Cardiac fibroblast (primary cell): ENCODE measurements at regions not wholly inside any gene's neighbourhood (a gene's known extent, or its start where the extent isn't known, plus 50 kb on each side); places are given as distances from the start of the nearest gene placed in this dataset.

Experiments
- DNase-seq, 2 donors: peaks; one replicate each; pipeline versions ENCODE4 v3.0.0 to v3.0.0-alpha.2; 2010; ENCODE audit warnings: low read depth in 2 of 2
- H3K4me3 ChIP-seq, 2 donors: replicated peaks in 1 of 2; 1 replicate in 1 of 2; 2 replicates in 1 of 2; pipeline ENCODE4 v1.5.1; 2011; ENCODE audit warnings: low read depth in 2 of 2, low read length in 2 of 2, mild to moderate bottlenecking in 2 of 2, moderate library complexity in 1 of 2
- CTCF ChIP-seq: IDR thresholded peaks from one replicate; pipeline ENCODE4 v1.5.1; 2011; ENCODE audit warnings: low read depth, mild to moderate bottlenecking, low read length, inconsistent platforms

- H3K4me3 ChIP-seq: no peak overlapping the region
- no peak for DNase-seq
- TF ChIP-seq CTCF: no peak
Observed at GRCh38 chr5:103724271-103724670, 161.7 kb upstream of the NUDT12 start.

DNA sequence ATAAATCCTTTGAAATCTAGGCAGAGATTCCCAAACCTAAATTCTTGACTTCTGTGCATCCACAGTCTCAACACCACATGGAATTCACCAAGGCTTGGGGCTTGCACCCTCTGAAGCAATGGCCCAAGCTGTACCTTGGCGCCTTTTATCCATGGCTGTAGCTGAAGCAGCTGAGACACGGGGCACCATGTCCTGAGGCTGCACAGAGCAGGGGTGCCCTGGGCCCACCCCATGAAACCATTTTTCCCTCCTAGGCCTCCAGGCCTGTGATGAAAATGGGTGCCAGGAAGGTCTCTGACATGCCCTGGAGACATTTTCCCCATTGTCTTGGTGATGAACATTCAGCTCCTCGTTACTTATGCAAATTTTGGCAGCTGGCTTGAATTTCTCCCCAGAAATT, 158.6 kb upstream of the NUDT12 start:
- no peak for DNase-seq
- TF ChIP-seq CTCF: no peak
- no peak overlapping the region for H3K4me3 ChIP-seq

DNA sequence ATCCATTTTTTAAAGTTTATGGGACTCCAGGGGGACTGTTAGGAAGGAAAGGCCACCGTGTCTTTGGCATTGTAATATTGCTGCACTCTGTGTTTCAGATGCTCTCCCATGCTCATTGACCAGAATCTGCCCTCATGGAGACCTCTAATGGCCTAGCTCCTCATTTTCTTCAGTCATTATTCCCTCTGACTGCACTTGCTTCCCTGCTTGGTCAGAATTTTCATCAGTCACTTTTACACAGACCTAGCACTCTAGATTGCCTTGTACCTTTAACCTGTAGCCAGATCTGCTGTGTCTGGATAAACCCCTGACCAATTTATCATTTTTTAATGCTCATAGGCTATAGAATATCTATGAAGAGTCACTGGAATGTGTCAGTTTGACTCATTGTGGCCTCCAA, 155.5 kb upstream of the NUDT12 start:
- DNase-seq: no peak
- H3K4me3 ChIP-seq: no peak overlapping the region
- TF ChIP-seq CTCF: no peak

GRCh38 chr5:103708601-103709000, 146.0 kb upstream of the NUDT12 start:
- TF ChIP-seq CTCF: no peak
- no peak overlapping the region for H3K4me3 ChIP-seq
- no peak for DNase-seq

DNA sequence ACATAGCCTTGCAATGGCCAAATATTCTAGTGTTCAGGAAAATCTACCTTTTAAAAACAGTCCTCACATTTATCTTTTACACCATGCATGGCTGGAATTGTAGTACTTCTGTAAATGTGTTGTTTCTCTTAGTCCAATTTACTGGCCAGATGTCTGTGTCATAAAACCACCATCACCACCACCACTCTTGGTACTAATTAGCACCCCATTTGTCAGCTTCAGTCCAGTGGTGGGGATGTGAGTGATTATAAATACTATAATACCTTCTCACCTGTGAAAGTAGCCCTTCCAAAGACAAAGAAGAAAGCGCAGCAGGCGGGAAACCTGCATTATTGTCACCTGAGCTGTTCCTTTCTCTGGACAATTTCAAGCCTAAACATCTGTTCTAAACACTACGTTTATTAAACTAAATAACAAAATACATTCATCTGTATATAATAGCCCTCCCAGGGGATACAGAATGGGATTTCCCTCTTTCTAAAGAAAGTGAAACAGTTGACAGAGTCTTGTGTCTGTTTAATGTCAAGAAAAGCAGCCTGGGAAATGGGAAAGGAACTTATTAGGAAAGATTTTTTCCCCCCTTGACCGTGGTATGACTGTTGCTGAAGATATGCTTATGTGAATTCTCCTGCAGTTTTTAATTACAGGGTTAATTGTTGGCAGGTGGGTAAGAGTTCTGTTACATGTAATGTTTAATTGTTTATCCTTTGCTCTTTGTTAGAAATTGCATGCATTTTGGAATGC, 144.5 kb upstream of the NUDT12 start:
- H3K4me3 ChIP-seq: no peak overlapping the region
- no peak for DNase-seq
- no peak for TF ChIP-seq CTCF

- DNase-seq: no peak
- TF ChIP-seq CTCF: no peak
- no peak overlapping the region for H3K4me3 ChIP-seq
Observed at GRCh38 chr5:103703617-103704016, 141.0 kb upstream of the NUDT12 start.

- no peak overlapping the region for H3K4me3 ChIP-seq
- TF ChIP-seq CTCF: no peak
- no peak for DNase-seq
Observed at GRCh38 chr5:103693517-103693916, 130.9 kb upstream of the NUDT12 start.
